Stimulated activated naive CD4-positive, alpha-beta T cell (primary cell): ENCODE measurements at regions not wholly inside any gene's neighbourhood (a gene's known extent, or its start where the extent isn't known, plus 50 kb on each side); places are given as distances from the start of the nearest gene placed in this dataset.
A peak's percentile ranks its signal among the peaks of the same experiment; 100 is the strongest.

ENCODE experiments used
- DNase-seq, 6 experiments: peaks; one replicate each; lab custom pipeline; 2025; lab: John Stamatoyannopoulos, UW

- no peak for DNase-seq
Observed at GRCh38 chr4:24476282-24476681, 108.1 kb downstream of the DHX15 start.

- no peak for DNase-seq
Observed at GRCh38 chr4:24475756-24476155, 108.6 kb downstream of the DHX15 start.

GRCh38 chr4:24473309-24473721 is 111.0 kb downstream of the DHX15 start:
- peak in 1 of 6 experiments; percentile 22 for DNase-seq

- DNase-seq: peak; percentile 29 to 67 (median 40)
Observed at GRCh38 chr4:24472514-24473308, 111.6 kb downstream of the DHX15 start.

DNA sequence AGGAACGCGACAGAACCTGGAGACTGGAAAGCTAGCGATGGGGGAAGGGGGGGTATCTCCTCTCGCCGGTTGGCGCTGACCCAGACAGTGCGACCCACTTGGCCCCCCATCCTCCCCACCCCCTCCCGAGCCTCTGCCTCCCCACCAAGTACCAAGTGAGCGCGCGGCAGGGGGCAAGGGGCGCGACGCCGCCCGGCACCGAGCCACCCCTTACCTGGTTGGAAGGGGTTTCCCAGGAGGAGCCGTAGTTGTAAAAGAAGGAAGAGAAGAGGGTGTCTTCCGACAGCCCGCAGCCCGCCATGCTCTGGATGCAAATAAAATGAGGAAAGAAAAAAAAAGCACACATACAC is 112.2 kb downstream of the DHX15 start:
- no peak for DNase-seq

DNA sequence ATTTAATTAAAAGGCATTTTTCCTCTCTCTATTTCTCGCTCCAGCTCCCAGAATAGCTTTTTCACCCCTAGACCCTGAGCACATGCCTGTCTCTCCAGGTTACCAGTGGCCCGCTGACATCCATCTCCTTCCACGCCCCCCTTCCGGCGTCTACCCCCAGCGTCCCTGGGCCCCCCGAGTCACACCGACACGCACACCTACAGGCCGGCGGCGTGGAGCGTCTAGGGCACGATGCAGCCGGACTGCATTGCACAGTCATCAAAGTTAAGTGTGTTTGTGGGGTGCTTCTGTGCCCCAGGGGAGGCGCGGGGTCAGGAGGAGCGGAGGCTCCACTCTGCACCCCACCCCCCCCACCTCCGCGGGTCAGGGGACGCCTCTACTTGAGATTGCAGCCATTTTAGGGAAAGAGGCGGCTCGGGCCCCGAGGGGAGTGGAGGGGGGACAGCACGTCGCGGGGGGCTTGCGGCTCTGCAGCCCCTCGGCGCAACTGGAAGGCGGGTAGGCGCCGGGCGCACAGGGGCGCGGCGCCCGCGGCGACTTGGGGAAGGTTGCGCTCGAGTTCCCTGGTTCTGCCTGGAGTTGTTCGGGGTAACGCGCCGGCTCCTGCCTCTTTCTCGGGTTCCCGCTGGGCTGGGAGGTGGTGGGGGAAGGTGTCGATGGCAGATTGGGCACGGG is 112.7 kb downstream of the DHX15 start:
- no peak for DNase-seq

GRCh38 chr4:24470666-24471485 is 113.5 kb downstream of the DHX15 start:
- peak in 2 of 6 experiments; percentile 1 to 4 for DNase-seq

DNA sequence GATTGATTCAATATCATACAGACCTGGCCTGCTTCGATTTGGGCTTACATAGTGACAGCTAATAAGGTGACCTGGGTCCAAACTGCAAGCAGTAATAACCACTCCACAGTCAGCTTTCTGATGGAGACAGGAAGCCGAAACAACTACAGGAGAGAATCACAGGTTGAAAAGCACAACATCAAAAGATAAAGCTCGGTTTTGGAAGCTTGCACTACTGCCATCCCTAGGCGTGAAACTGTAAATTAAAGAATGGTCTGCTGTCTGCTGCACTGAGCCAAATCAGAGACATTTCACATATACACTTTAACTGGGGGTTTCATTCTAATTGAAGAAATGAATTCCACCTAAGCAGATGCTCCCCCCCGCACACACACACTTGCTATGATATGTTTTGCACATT is 116.3 kb downstream of the DHX15 start:
- no peak for DNase-seq

DNA sequence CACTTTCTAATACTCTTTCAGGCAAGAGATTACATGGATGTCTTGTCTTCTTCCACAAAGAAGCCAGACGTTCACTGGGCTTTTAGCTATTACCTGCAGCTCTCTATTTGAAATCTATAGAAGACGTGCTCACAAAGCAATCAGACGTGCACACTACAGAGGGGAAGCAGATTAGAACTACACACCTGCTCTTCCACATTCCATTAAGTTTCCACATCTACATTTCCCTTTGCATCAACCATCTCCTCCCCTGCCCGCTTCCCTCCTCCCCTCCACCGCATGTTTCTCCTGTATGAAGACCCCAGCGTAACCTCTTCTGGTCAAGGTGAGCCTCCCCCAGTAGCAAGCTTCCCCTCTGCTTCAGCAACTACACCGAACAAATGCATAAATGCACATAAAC is 119.8 kb downstream of the DHX15 start:
- no peak for DNase-seq

DNA sequence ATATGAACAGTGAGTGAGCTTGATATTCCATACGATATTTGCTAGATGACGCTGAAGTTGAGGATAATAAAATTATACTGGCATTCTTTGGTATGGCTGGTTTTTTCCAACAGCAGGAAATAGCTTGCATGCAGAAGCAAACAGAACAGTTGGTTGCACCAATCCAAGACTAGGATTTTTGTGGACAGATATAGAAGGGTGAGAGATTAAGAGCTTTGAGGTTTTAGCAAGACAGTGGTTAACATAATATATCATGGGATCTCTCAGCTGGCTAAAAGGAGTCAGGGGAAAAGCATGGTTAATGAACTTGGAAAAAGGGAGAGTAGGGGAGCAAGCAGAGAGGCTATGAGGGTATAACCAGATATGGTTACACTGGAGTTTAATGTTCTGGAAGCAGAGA is 127.9 kb downstream of the DHX15 start:
- no peak for DNase-seq

GRCh38 chr4:24453951-24454350 is 130.4 kb downstream of the DHX15 start:
- DNase-seq: no peak

DNA sequence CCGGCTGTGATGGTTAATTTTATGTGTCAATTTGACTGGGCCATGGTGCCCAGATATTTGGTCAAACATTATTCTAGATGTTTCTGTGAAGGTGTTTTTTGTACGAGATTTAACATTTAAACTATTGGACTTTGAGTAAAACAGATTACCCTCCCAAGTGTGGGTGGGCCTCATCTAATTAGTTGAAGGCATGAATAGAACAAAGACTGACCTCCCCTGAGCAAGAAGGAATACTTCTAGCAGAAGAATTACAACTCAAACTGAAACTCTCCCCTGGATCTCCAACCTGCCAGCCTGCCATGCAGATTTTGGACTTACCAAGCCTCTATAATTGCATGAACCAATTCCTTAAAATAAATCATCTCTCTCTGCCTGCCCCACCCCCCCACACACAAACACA is 132.5 kb downstream of the DHX15 start:
- DNase-seq: no peak

- no peak for DNase-seq
Observed at GRCh38 chr4:24443200-24443599, 141.2 kb downstream of the DHX15 start.

DNA sequence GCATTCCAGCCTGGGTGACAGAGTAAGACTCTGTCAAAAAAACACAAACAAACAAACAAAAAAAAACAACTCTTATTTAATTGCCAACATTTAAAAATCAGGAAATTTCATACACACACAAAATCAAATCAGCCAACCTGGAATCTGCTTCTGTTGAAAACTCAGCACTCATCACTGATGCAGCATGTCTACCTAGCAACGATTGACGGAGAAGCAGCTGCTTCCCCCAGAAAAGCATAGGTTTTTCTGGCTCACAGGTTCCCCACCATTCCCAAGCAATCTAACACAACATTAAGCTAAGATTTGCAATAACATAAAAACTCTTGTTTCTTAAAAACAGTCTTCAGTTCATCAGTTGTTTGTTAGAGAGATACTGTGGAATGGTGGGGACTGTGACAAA is 143.6 kb downstream of the DHX15 start:
- no peak for DNase-seq

GRCh38 chr4:24434241-24434640 is 150.1 kb downstream of the DHX15 start:
- no peak for DNase-seq

DNA sequence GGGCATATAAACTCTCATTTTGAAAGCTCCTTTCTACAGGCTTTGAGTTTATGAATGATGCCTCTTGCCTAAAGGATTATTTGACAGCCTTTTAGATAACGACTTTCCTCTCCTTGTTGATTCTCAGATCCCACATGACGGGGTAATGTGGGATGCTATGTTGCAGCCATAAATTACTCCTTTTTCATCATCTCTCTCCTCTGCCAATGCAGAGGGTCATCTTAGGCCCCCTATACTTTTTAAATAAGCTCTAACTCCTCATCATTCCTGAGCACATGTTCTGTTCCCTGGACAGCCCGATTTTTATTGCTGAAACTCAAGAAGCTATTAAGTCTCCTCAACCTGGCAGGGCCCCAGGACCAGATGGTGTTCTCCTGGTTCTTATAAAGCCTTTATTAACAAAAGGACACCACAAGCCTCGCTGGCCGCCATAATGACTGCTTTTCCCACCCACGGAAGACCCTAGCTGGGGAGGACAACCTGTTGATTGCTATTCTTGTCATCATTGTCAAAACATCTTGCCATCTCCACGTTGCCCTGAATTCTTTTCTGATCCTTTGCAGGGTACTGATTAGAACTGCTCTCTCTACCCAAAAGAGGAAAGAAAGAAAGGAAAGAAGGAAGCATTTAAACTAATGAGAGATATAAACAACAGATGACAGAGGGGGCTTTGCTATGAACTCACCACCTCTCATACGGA is 150.7 kb downstream of the DHX15 start:
- DNase-seq: no peak

DNA sequence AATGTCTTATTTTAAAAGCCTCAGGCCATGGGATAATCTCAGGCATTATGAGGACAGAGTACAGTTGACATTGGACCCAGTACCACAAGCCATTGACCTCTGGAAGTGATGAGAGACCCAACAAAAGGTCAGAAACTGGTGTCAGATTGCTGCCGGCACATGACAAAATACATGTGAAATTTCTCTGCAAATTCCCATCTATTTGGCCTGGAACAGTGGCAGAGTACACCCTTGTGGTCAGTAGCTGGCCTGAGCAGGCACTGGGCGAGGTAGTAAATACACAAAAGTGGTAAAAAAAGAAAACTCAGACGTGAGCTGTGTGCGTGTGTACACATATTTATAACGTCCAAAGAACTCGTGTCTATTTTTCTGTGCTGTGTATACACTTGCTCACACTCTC is 155.5 kb downstream of the DHX15 start:
- no peak for DNase-seq

DNA sequence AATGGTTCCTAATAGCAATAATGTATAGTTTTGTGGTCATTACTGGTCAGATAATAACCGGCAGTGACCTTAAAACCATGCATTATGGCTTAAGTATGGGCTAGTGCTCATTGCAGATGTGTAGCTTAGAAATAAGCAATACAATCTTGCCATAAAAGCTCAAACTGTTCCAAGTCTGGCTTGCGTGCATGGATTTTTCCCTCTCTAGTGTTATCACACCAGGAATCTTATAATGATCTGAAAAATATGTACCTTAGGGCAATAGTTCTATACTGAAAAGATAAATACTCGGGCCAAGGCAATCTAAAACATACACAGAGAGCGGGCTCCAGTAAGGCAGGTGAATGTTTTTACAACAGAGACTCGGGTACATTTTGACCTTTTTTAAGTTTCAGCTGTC is 157.8 kb downstream of the DHX15 start:
- DNase-seq: no peak

- no peak for DNase-seq
Observed at GRCh38 chr4:24425863-24426262, 158.5 kb downstream of the DHX15 start.

- no peak for DNase-seq
Observed at GRCh38 chr4:24423670-24424069, 160.7 kb downstream of the DHX15 start.

GRCh38 chr4:24422644-24423043 is 161.7 kb downstream of the DHX15 start:
- no peak for DNase-seq
